Right hindlimb (tissue), 1 donor: ENCODE measurements at regions not wholly inside any gene's neighbourhood (a gene's known extent, or its start where the extent isn't known, plus 50 kb on each side); places are given as distances from the start of the nearest gene placed in this dataset.

Experiments used
- DNase-seq: peaks from one replicate; pipeline ENCODE4 v3.0.0-alpha.2; 2018

DNA sequence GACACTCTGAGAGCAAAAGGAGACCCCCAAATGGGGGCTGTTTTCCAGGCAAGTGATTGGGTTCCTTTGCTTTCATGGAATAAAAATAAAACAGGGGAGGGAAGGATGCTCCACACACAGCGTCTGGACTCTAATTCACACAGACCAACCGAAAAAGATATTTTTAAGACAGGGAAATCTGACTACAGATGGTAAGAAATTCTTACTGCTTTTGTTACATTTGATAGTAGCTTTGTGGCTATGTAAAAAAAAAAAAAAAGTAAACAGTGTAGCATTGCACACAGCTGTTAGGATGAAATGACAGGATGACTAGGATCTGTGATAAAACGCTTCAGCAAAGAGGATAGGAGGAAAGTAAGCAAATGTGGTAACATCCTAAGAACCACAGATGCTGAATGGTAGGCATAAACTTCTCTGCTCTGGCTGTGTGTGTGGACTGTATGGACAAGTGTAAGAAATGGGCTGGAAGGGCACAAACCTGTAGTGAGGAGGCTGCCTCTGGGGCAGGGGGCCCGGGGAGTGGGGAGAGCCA is 207.6 kb downstream of the ANAPC1 start:
- no peak for DNase-seq

- no peak for DNase-seq
Measured at GRCh38 chr2:111678161-111678560, 205.8 kb downstream of the ANAPC1 start.

GRCh38 chr2:111678651-111679050 is 205.3 kb downstream of the ANAPC1 start:
- DNase-seq: no peak

DNA sequence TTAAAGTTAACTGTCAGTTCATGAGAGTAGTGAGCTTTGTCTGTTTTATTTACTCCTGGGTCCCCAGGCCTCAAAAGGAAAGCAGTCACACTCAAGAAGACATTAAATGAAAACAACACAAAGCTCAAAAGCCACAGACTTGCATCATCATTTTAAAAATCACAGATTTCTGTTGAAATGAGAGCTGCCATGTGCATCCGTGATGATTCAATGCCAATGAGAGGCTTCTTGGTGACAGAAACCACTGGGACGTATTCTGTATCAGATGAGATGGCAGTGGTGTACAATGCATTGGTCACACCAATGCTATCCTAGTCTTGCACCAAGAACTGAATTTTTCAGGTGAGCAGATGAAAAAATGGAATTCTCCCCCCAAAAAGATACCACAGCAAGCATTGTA is 204.8 kb downstream of the ANAPC1 start:
- no peak for DNase-seq

DNA sequence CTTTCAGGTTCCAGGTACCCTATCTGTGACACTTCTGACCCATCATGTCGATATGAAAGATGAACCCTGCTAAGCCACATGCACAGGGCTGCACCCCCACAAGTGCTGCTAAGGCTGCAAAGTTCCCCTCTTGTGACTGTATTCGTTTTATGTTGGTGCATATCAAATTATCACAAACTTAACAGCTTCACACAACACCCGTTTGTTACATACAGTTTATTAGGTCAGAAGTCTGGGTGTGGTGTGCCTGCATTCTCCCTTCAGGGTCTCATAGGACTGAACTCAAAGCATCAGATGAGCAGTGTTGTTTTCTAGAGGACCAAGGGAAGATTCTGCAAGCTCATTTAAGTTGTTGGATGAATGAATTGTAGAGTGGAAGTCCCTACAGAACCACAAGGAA is 199.4 kb downstream of the ANAPC1 start:
- no peak for DNase-seq

DNA sequence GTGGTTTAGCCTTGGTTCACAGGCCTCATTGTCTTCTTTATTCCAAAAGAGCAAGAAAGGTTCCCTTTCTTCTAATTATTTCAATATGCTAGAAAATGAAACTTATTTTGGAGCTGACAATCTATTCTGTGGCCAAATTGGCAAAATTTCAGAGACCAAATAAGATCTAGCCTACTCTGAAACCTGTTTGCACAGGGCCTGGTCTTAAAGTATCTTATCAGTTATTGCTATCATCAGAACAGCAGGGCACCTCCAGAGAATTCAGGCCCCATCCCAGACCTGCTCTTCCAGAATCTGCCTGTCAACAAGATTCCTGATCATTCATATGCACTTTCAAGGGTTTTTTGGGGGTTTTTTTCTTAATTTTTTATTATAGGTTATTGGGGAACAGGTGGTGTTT is 198.7 kb downstream of the ANAPC1 start:
- no peak for DNase-seq

GRCh38 chr2:111686994-111687393 is 197.0 kb downstream of the ANAPC1 start:
- no peak for DNase-seq

GRCh38 chr2:111687911-111688310 is 196.1 kb downstream of the ANAPC1 start:
- no peak for DNase-seq

DNA sequence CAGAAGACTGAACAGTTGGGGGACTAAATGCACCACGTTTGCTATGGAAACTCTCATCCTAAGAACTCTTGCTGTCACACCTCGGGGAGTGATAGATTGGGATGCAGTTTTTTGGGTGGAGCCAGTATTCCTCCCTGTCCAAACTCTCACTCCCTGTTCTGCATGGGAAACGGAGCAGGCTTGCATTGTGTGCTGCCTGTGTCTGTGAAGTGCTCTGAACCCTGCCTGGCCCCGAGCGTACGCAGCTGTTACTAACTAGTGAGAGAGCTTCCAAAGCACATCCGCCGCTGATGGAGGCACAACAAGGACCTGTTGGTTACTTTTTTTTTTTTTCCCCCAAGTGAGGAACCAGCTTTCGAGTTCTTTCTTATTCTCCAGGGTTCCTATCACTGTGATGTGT is 195.5 kb downstream of the ANAPC1 start:
- peak; percentile 85 for DNase-seq

DNA sequence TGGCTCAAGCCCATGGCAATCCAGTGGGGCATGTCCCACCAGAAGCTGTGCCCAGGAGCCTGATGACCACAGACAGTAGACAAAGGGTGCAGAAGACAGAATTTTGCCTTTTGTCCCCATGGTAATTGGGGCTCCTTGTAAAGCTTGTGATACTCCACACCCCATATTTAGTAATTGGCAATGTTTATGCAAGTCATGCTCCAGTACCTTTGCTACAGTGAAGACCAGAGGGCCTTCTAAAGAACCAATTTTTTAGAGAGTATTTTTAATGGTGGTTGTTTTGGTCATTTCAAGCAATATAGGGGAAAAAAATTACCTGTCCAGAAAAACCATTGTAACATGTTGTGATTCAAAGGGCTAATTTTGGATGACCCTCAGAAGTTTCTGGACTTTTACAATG is 194.8 kb downstream of the ANAPC1 start:
- DNase-seq: no peak

DNA sequence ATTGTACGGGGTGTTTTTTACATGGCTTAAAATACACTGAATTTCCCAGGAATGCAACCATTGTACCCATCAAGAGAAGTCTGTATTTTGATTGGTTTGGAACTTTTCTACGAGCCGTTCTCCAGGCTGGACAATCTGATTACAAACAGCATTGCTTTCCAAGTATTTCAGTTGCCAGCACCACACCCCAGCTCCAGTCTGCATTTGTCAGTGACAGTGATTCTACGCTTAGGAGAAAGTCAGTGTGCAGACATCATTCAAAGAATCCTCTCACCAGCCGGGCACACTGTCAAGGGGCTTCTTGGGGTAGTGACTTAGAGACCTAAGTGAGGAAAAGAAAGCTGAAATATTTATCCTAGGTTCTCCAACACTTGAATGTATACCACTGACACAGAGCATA is 194.1 kb downstream of the ANAPC1 start:
- no peak for DNase-seq

- no peak for DNase-seq
Measured at GRCh38 chr2:111691164-111691875, 192.7 kb downstream of the ANAPC1 start.

DNA sequence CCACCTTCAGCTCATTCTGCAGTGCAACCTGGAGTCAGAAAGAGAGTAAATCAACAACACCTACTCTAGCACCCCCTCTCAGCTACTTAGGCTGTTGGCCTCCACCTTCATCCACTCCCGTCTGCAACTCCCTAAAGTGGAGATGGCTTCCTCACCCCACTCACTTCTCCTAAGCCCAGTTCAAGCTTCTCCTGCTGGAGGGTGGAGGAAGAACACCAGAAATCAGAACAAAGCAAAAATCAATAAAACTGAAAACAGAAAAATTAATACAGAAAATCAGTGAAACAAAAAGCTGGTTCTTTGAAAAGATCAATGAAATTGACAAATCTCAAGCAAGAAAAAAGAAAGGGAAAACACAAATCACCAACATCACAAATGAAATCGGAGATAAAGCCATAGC is 191.7 kb downstream of the ANAPC1 start:
- DNase-seq: no peak

- DNase-seq: peak; percentile 82
Measured at GRCh38 chr2:111694700-111695101, 189.3 kb downstream of the ANAPC1 start.

DNA sequence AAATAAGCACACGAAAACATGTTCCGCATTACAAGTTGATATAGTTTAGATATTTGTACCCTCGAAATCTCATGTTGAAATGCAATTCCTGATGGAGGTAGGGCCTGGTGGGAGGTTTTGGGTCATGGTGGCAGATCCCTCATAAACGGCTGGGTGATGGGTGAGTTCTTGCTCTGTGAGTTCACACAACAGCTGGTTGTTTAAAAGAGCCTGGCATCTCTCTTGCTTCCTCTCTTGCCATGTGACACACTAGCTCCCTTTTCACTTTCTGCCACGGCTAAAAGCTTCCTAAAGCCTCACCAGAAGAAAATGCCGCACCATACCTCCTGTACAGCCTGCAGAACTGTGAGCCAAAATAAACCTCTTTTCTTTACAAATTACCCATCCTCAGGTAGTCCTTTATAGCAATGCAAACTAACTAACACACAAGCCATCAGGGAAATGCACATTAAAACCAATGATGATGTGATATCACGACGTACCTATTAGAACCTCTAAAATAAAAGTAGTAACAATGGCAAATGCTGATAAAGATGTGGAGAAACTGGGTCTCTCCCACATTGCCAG is 188.5 kb downstream of the ANAPC1 start:
- DNase-seq: no peak

- no peak for DNase-seq
Measured at GRCh38 chr2:111696226-111696625, 187.8 kb downstream of the ANAPC1 start.

- DNase-seq: no peak
Measured at GRCh38 chr2:111697560-111697959, 186.4 kb downstream of the ANAPC1 start.

DNA sequence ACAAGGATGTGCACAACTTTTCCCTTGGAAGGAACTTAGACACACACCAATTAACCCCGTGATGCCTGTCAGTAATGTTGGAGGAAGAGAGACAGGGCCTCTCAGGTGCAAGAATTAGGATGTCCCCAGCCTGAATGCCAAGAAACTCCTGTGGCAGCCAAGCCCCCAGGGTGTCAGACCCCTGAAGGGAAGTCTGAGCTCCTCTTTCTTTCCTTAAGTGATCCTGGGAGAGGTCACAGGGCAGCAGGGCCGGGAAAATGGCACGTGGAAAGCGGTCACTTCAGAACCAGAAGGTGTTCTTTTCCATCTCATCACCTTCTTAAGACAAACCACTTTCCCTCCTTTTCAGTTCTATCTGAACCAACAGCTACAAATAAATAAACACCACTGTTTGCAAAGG is 185.9 kb downstream of the ANAPC1 start:
- no peak for DNase-seq

DNA sequence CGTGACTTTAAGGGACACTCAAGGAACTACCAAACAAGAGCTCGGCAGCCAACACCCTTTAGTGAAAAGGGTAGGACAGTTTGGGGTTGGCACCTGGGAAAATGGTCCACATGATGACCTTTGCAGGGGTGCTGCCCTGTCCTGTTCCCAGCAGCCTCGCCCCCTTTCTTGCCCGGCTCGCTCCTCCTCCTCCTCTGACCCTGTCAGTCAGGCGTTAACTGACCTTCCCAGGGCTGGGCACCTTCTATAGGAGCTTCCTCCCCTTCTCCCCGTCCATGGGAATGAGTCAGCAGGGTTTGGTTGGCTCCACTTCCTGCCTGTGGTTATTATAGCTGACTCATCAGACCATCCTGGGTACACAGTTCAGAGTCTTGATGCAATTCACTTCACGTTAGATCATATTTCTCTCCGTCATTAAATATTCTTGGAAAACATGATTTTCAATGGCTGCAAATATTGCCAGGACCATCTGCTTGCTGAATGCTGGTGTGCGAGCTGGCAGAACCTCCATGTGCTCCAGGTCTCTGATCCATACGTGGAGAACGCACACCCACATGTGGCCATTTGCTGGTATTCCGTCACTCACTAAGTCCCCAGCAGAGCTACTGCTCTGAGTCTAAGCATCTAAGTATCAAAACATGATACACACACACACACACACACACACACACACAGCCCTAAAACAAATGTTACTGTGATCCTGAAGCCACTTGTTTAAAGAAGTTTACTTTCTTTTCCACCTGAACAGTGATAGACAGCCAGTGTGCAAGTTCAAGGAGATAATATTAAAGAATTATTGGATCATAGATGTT is 185.0 kb downstream of the ANAPC1 start:
- peak; percentile 81 for DNase-seq

DNA sequence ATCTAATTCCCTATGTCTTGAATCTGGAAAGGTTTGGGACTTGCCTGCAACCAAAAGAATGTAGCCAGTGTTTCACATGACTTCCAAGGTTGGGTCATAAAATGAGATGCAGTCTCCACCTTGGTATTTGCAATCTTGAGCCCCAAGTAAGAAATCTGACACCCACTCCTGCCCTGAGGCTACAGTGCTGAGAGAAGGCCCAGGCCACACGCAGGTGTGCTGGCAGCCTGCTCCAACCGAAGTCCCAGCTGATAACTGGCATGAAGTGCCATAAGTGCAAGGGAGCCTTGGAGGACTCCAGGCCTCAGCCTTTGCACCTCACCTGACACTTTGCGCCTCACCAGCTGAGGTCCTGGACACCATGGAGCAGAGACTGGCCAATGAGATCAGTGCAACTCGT is 182.7 kb downstream of the ANAPC1 start:
- no peak for DNase-seq

- no peak for DNase-seq
Measured at GRCh38 chr2:111701798-111702118, 182.2 kb downstream of the ANAPC1 start.

GRCh38 chr2:111702119-111702803 is 181.7 kb downstream of the ANAPC1 start:
- DNase-seq: no peak

GRCh38 chr2:111702804-111703196 is 181.2 kb downstream of the ANAPC1 start:
- DNase-seq: no peak
